Cardiac muscle cell (in vitro differentiated cells and primary cell): ENCODE measurements at regions not wholly inside any gene's neighbourhood (a gene's known extent, or its start where the extent isn't known, plus 50 kb on each side); places are given as distances from the start of the nearest gene placed in this dataset.
A peak's percentile ranks its signal among the peaks of the same experiment; 100 is the strongest.

ENCODE experiments used
- DNase-seq, 2 donors: peaks; one replicate each; pipeline versions ENCODE4 v3.0.0 to v3.0.0-alpha.2; 2010 to 2017; ENCODE audit warnings: low read depth in 1 of 2, low spot score in 1 of 2
- H3K27ac ChIP-seq: fragments of 200-600 bp; sonication (generic); 2 replicates; pipeline ENCODE4 v1.5.1; 2016
- H3K27me3 ChIP-seq: fragments of 200-600 bp; sonication (generic); 2 replicates; pipeline ENCODE4 v1.6.0; 2016; ENCODE audit warnings: control low read depth
- H3K36me3 ChIP-seq: fragments of 200-600 bp; sonication (generic); 2 replicates; pipeline ENCODE4 v1.5.1; 2016; ENCODE audit warnings: control low read depth
- H3K4me1 ChIP-seq: fragments of 200-600 bp; sonication (generic); 2 replicates; pipeline ENCODE4 v1.8.1; 2017; ENCODE audit warnings: low read depth, mild to moderate bottlenecking, mixed run types
- H3K4me3 ChIP-seq: fragments of 200-600 bp; sonication (generic); 2 replicates; pipeline ENCODE4 v1.5.1; 2016; ENCODE audit warnings: mild to moderate bottlenecking
- H3K9me3 ChIP-seq: fragments of 200-600 bp; sonication (generic); 2 replicates; pipeline ENCODE4 v1.5.1; 2017; ENCODE audit warnings: low read depth, mild to moderate bottlenecking, control low read depth
- CTCF ChIP-seq: IDR thresholded peaks from 2 replicates; pipeline ENCODE4 v1.5.1; 2012; ENCODE audit warnings: low read depth, mild to moderate bottlenecking, low read length

- Histone ChIP-seq H3K4me1 (peaks cover 25% of the 10 kb centered on the region), H3K4me3 (no peak overlapping the region), H3K27me3 (no peaks in the 10 kb centered on the region), H3K27ac (peak overlapping the region; percentile 48), H3K9me3 (no peaks in the 10 kb centered on the region), H3K36me3 (no peaks in the 10 kb centered on the region)
- TF ChIP-seq CTCF, result no peak
- peak; percentile 55 to 57 for DNase-seq
These were observed 153.0 kb downstream of the ZFP36L2 start for GRCh38 chr2:43073401-43073825.

- no peak overlapping the region for H3K27ac ChIP-seq
- H3K27me3 ChIP-seq, result no peaks in the 10 kb centered on the region
- no peaks in the 10 kb centered on the region for H3K9me3 ChIP-seq
- no peak for TF ChIP-seq CTCF
- DNase-seq, result no peak
- no peak overlapping the region for H3K4me3 ChIP-seq
- peaks cover 25% of the 10 kb centered on the region for H3K4me1 ChIP-seq
- H3K36me3 ChIP-seq, result no peaks in the 10 kb centered on the region
These were observed 154.5 kb downstream of the ZFP36L2 start for GRCh38 chr2:43071599-43072550.

GRCh38 chr2:43070676-43071502 is 155.5 kb downstream of the ZFP36L2 start:
- H3K4me3 ChIP-seq, result no peak overlapping the region
- no peaks in the 10 kb centered on the region for H3K27me3 ChIP-seq
- H3K36me3 ChIP-seq, result no peaks in the 10 kb centered on the region
- DNase-seq, result no peak
- peaks cover 25% of the 10 kb centered on the region for H3K4me1 ChIP-seq
- H3K9me3 ChIP-seq, result no peaks in the 10 kb centered on the region
- TF ChIP-seq CTCF, result no peak
- H3K27ac ChIP-seq, result peak overlapping the region; percentile 9

- no peak for DNase-seq
These were observed 156.4 kb downstream of the ZFP36L2 start for GRCh38 chr2:43070030-43070429.

More at GRCh38 chr2:43070030-43070429, 156.4 kb downstream of the ZFP36L2 start:
- H3K9me3 ChIP-seq, result no peaks in the 10 kb centered on the region
- no peak for TF ChIP-seq CTCF
- no peaks in the 10 kb centered on the region for H3K36me3 ChIP-seq
- no peaks in the 10 kb centered on the region for H3K27me3 ChIP-seq
- H3K4me3 ChIP-seq, result no peak overlapping the region
- peaks cover 25% of the 10 kb centered on the region for H3K4me1 ChIP-seq
- H3K27ac ChIP-seq, result no peak overlapping the region
